Hepatocyte (in vitro differentiated cells): ENCODE measurements at regions not wholly inside any gene's neighbourhood (a gene's known extent, or its start where the extent isn't known, plus 50 kb on each side); places are given as distances from the start of the nearest gene placed in this dataset.
"Not testable (repeated sequence)": the region's sequence is repeated elsewhere in the genome, so short reads cannot be mapped to it uniquely, and the experiment has no call there.

Experiments used
- DNase-seq: peaks from one replicate; pipeline ENCODE4 v3.0.0-alpha.2; 2016; ENCODE audit warnings: low spot score
- H2AFZ ChIP-seq: fragments of 200-600 bp; sonication (generic); 2 replicates; pipeline ENCODE4 v1.6.0; 2016; ENCODE audit warnings: antibody characterized with exemption, mild to moderate bottlenecking
- H3K27ac ChIP-seq: fragments of 200-600 bp; sonication (generic); 2 replicates; pipeline ENCODE4 v1.5.1; 2016; ENCODE audit warnings: mild to moderate bottlenecking
- H3K27me3 ChIP-seq: fragments of 200-600 bp; sonication (generic); 2 replicates; pipeline ENCODE4 v1.6.1; 2016
- H3K36me3 ChIP-seq: fragments of 200-600 bp; sonication (generic); replicated peaks from 2 replicates; pipeline ENCODE4 v1.5.1; 2016; ENCODE audit warnings: low read depth; ENCODE audit not compliant: insufficient read depth
- H3K4me1 ChIP-seq: fragments of 200-600 bp; sonication (generic); 2 replicates; pipeline ENCODE4 v1.5.1; 2016; ENCODE audit warnings: mild to moderate bottlenecking, moderate library complexity; ENCODE audit not compliant: insufficient read depth
- H3K4me2 ChIP-seq: fragments of 200-600 bp; sonication (generic); 2 replicates; pipeline ENCODE4 v1.6.0; 2016
- H3K4me3 ChIP-seq: fragments of 200-600 bp; sonication (generic); 2 replicates; pipeline ENCODE4 v1.5.1; 2016; ENCODE audit warnings: mild to moderate bottlenecking
- H3K79me2 ChIP-seq: fragments of 200-600 bp; sonication (generic); 2 replicates; pipeline ENCODE4 v1.6.0; 2017; ENCODE audit warnings: mild to moderate bottlenecking
- H3K9me2 ChIP-seq: fragments of 200-600 bp; sonication (generic); replicated peaks from 2 replicates; pipeline ENCODE4 v1.6.0; 2017; ENCODE audit warnings: mild to moderate bottlenecking; ENCODE audit not compliant: insufficient read depth
- H3K9me3 ChIP-seq: fragments of 200-600 bp; sonication (generic); 2 replicates; pipeline ENCODE4 v1.5.1; 2016; ENCODE audit warnings: low read depth, mild to moderate bottlenecking
- H4K20me1 ChIP-seq: fragments of 200-600 bp; sonication (generic); 2 replicates; pipeline ENCODE4 v1.6.0; 2016; ENCODE audit warnings: mild to moderate bottlenecking; ENCODE audit not compliant: insufficient read depth, poor library complexity, severe bottlenecking
- EZH2 ChIP-seq: fragments of 200-600 bp; sonication (generic); IDR thresholded peaks from 2 replicates; pipeline ENCODE4 v1.6.1; 2016; ENCODE audit warnings: antibody characterized with exemption, mild to moderate bottlenecking, borderline replicate concordance
- EZH2phosphoT487 ChIP-seq: fragments of 200-600 bp; sonication (generic); IDR thresholded peaks from one replicate; pipeline ENCODE4 v1.6.1; 2018; ENCODE audit warnings: antibody characterized with exemption, mild to moderate bottlenecking, low read depth, moderate library complexity; ENCODE audit not compliant: unreplicated experiment, severe bottlenecking
- WGBS: methylation state at CpG from one replicate; pipeline ENCODE4 v1.1.6; 2016; ENCODE audit warnings: low lambda C conversion rate; ENCODE audit errors: missing lambda C conversion rate; 5-methylcytosine and 5-hydroxymethylcytosine counted together
- TF ChIP-seq, protein P1 (sequence below): fragments of 200-600 bp; sonication (generic); IDR thresholded peaks from 2 replicates; pipeline ENCODE4 v1.5.1; 2016; ENCODE audit warnings: antibody characterized with exemption, mild to moderate bottlenecking; ENCODE audit not compliant: poor library complexity

DNA sequence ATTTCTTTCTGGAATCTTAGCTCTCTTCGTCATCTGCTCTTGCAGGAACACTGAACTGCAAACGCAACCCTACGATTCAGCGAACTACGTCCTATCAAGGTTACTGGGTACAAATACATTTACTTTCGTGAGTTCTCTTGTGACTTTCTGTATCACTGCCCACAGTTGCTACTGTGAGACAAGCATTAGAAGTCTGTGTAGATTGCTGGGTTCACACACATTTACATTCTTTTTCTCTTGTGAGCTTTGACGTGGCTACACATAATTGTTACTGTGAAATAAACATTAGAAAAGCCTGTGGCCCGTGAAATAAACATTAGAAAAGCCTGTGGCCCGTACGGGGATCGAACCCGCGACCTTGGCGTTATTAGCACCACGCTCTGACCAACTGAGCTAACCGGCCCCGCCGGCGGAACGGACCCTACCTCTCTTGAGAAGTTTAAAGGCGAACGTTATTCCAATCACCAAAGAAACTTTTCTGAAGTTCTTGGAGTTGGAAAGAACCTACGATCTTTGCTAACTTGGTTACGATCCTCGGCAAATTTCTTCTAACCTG lies 61.2 kb upstream of the ZNF322 start:
- not testable (repeated sequence) for H4K20me1 ChIP-seq, H3K4me2 ChIP-seq, H3K36me3 ChIP-seq, H3K9me2 ChIP-seq, H3K27ac ChIP-seq, H3K4me1 ChIP-seq, H2AFZ ChIP-seq, DNase-seq, H3K4me3 ChIP-seq, H3K9me3 ChIP-seq, H3K27me3 ChIP-seq, H3K79me2 ChIP-seq
- WGBS: no CpG with 5 or more reads among the region's 25 CpGs

DNA sequence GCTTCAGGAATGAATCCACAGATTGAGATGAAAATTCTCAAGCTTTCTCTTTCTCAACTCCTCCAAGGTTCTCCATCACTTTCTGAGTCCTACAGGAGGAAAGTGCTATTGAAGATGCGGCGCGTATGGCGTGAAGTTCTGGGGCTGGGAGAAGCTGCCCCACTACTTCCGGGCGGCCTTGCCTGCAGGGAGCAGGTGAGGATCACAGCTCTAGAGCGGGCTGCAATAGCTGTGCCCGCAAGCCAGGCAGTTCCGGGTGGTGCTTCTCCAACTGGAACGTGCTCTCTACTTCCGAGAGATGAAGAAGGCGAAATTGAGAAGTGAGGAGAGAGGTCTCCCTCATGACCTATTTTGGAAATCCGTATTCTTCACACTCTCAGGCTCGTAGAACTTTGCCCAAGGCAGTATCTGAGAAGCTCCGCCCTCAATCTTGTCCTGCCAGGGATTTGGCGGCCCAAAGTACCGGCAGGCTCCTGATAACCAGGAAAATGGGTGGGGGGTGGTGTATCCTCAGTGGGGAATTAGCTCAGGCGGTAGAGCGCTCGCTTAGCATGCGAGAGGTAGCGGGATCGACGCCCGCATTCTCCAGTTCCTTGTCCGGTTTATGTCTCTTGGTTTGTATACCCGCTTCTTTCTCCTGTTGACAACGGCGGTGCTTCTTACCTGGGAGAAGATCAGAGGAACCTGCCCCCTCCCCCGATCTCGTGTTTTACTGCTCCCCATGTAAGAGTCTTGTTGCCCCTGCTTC lies 70.6 kb upstream of the ZNF322 start:
- not testable (repeated sequence) for H3K4me1 ChIP-seq, H2AFZ ChIP-seq, H3K79me2 ChIP-seq, DNase-seq, H3K4me2 ChIP-seq, H3K27me3 ChIP-seq, H3K27ac ChIP-seq, H4K20me1 ChIP-seq, H3K9me2 ChIP-seq, H3K4me3 ChIP-seq, H3K9me3 ChIP-seq, H3K36me3 ChIP-seq
- no CpG with 5 or more reads among the region's 31 CpGs for WGBS

DNA sequence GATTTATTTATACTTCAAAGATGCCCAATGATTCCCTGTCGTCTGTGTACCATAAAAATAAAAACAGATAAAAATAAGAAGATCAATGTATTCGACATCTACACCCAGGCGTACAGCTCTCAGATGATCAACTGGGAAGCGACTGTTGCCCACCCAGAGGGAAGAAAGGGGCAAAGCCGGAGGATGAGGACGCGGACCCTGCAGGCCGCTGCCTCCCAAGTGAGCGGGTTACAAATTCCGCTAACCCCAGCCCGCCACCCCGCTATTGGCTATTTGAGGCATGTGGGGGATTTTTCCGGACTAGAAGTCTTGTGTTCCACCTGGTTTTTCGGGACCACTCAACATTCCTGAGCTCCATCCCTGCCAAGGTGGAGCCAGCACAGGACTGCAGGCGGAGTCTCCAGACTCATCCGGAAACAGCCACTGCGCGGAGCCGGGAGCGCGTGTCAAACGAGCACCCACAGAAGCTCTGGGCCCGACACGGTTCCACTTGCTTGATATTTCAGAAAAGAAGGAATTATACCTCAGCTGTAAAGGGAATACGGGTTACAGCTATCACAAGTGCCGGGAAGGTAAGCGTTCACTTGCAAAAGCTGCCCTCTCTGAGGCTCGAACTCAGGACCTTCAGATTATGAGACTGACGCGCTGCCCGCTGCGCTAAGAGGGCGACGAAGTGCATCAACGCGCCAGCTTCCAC lies 75.4 kb upstream of the ZNF322 start:
- not testable (repeated sequence) for DNase-seq, H3K9me3 ChIP-seq, H3K4me2 ChIP-seq, H3K9me2 ChIP-seq, H2AFZ ChIP-seq, H3K4me3 ChIP-seq, H3K36me3 ChIP-seq, H3K79me2 ChIP-seq, H3K27me3 ChIP-seq, H3K27ac ChIP-seq, H3K4me1 ChIP-seq, H4K20me1 ChIP-seq
- no CpG with 5 or more reads among the region's 36 CpGs for WGBS

DNA sequence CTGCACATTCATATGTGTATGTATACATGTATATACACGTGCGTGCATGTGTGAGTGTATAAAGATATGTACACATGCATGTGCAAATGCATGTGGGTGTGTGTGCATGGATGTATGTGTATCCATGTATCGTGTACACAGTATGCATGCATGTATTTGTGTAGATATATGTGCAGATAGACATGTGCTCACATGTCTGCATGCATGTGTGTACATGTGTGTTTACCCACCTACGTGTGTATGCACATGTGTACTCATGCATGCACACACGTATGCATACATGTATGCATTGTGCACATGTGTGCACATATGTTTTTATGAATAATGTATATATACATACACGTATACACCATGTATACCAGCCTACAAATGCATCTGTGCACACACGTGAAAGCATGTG lies 80.3 kb upstream of the ZNF322 start:
- H3K9me3 ChIP-seq: no peaks in the 10 kb centered on the region
- H4K20me1 ChIP-seq: no peaks in the 10 kb centered on the region
- TF ChIP-seq EZH2 (no peak), EZH2phosphoT487 (no peak)
- TF ChIP-seq, protein P1, sequence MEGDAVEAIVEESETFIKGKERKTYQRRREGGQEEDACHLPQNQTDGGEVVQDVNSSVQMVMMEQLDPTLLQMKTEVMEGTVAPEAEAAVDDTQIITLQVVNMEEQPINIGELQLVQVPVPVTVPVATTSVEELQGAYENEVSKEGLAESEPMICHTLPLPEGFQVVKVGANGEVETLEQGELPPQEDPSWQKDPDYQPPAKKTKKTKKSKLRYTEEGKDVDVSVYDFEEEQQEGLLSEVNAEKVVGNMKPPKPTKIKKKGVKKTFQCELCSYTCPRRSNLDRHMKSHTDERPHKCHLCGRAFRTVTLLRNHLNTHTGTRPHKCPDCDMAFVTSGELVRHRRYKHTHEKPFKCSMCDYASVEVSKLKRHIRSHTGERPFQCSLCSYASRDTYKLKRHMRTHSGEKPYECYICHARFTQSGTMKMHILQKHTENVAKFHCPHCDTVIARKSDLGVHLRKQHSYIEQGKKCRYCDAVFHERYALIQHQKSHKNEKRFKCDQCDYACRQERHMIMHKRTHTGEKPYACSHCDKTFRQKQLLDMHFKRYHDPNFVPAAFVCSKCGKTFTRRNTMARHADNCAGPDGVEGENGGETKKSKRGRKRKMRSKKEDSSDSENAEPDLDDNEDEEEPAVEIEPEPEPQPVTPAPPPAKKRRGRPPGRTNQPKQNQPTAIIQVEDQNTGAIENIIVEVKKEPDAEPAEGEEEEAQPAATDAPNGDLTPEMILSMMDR: no peak
- no peak overlapping the region for H2AFZ ChIP-seq
- no peaks in the 10 kb centered on the region for H3K9me2 ChIP-seq
- H3K27me3 ChIP-seq: no peaks in the 10 kb centered on the region
- H3K27ac ChIP-seq: no peak overlapping the region
- H3K4me3 ChIP-seq: no peak overlapping the region
- WGBS: 91% methylated on average over 7 of the region's 7 CpGs
- H3K4me2 ChIP-seq: no peak overlapping the region
- H3K79me2 ChIP-seq: no peaks in the 10 kb centered on the region
- no peak for DNase-seq
- H3K36me3 ChIP-seq: no peaks in the 10 kb centered on the region
- H3K4me1 ChIP-seq: no peaks in the 10 kb centered on the region

DNA sequence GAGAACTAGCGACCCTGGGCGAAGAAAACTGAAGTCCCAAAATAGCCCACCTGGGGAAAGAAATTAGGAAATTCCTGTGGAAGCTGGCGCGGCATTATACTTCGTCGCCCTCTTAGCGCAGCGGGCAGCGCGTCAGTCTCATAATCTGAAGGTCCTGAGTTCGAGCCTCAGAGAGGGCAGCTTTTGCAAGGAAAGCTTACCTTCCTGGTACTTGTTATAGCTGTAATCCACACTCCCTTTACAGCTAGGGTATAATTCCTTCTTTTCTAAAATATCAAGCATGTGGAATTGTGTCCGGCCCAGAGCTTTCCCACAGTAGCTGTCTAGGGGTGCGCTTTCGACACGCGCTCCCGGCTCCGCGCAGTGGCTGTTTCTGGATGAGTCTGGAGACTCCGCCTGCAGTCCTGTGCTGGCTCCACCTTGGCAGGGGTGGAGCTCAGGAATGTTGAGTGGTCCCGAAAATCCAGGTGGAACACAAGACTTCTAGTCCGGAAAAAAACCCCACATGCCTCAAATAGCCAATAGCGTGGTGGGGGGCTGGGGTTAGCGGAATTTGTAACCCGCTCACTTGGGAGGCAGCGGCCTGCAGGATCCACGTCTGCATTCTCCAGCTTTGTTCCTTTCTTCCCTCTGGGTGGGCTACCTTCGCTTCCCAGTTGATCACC lies 83.7 kb upstream of the ZNF322 start:
- Histone ChIP-seq H4K20me1 (no peaks in the 10 kb centered on the region), H3K27ac (no peak overlapping the region), H3K27me3 (no peaks in the 10 kb centered on the region), H3K79me2 (no peaks in the 10 kb centered on the region), H2AFZ (peak overlapping the region; percentile 65), H3K4me1 (no peaks in the 10 kb centered on the region), H3K4me3 (peak overlapping the region; percentile 22), H3K9me2 (no peaks in the 10 kb centered on the region), H3K9me3 (no peaks in the 10 kb centered on the region), H3K36me3 (no peaks in the 10 kb centered on the region), H3K4me2 (peak overlapping the region; percentile 82)
- peak; percentile 33 for DNase-seq
- TF ChIP-seq EZH2phosphoT487: no peak
- TF ChIP-seq, protein P1: no peak
- TF ChIP-seq EZH2: no peak
- 3% methylated on average over 23 of the region's 28 CpGs for WGBS
